Activated CD4-positive, alpha-beta memory T cell treated with anti-CD3 and anti-CD28 coated beads for 36 hours (primary cell): ENCODE measurements at regions not wholly inside any gene's neighbourhood (a gene's known extent, or its start where the extent isn't known, plus 50 kb on each side); places are given as distances from the start of the nearest gene placed in this dataset.
"Not testable (repeated sequence)": the region's sequence is repeated elsewhere in the genome, so short reads cannot be mapped to it uniquely, and the experiment has no call there.

Experiments used
- CTCF ChIA-PET: fragments of 350-600 bp; sonication (Branson Sonifier 250); formaldehyde crosslinking; loops from one replicate; lab custom pipeline; 2021; ENCODE audit warnings: antibody characterized with exemption, inconsistent platforms; lab: Charles Lee
- POLR2A ChIA-PET: fragments of 350-600 bp; sonication (Branson Sonifier 250); formaldehyde crosslinking; loops from one replicate; lab custom pipeline; 2021; ENCODE audit warnings: antibody characterized with exemption; lab: Charles Lee
- DNase-seq: peaks from one replicate; pipeline ENCODE4 v3.0.0-alpha.2; 2020
- H3K27ac Mint-ChIP-seq: one replicate; pipeline ENCODE4 v1.8.0; 2021; ENCODE audit warnings: mixed read lengths
- H3K27me3 Mint-ChIP-seq: one replicate; pipeline ENCODE4 v1.8.0; 2021; ENCODE audit warnings: mixed read lengths
- H3K36me3 Mint-ChIP-seq: one replicate; pipeline ENCODE4 v1.8.0; 2021; ENCODE audit warnings: mixed read lengths
- H3K4me1 Mint-ChIP-seq: one replicate; pipeline ENCODE4 v1.8.0; 2021; ENCODE audit warnings: low read depth, mixed read lengths
- H3K4me3 Mint-ChIP-seq: one replicate; pipeline ENCODE4 v1.8.0; 2021; ENCODE audit warnings: mild to moderate bottlenecking, mixed read lengths
- H3K9me3 Mint-ChIP-seq: one replicate; pipeline ENCODE4 v1.8.0; 2021; ENCODE audit warnings: mixed read lengths
- intact Hi-C: fragments of 100-400 bp; cut with micrococcal nuclease; formaldehyde crosslinking; loops from one replicate; pipeline ENCODE4 v1.15.1; 2023

- H3K9me3 Mint-ChIP-seq: peaks cover 2% of the 10 kb centered on the region
- intact Hi-C loops: no loop called here
- ChIA-PET POLR2A (no interaction called here), CTCF (no interaction called here)
- no peaks in the 10 kb centered on the region for H3K4me1 Mint-ChIP-seq
- no peaks in the 10 kb centered on the region for H3K36me3 Mint-ChIP-seq
- no peaks in the 10 kb centered on the region for H3K27me3 Mint-ChIP-seq
- no peak overlapping the region for H3K27ac Mint-ChIP-seq
- no peak overlapping the region for H3K4me3 Mint-ChIP-seq
- DNase-seq: no peak
Measured at GRCh38 chr6:84569882-84570281, 194.5 kb downstream of the TBX18 start.

- intact Hi-C loops: no loop called here
- H3K27me3 Mint-ChIP-seq: no peaks in the 10 kb centered on the region
- H3K4me3 Mint-ChIP-seq: no peak overlapping the region
- no peaks in the 10 kb centered on the region for H3K4me1 Mint-ChIP-seq
- no peaks in the 10 kb centered on the region for H3K36me3 Mint-ChIP-seq
- CTCF ChIA-PET: no interaction called here
- POLR2A ChIA-PET: no interaction called here
- H3K27ac Mint-ChIP-seq: no peak overlapping the region
- H3K9me3 Mint-ChIP-seq: peaks cover 2% of the 10 kb centered on the region
- no peak for DNase-seq
Measured at GRCh38 chr6:84568971-84569370, 195.4 kb downstream of the TBX18 start.

- POLR2A ChIA-PET, DNase-seq, H3K27ac Mint-ChIP-seq, H3K4me1 Mint-ChIP-seq, H3K36me3 Mint-ChIP-seq, H3K4me3 Mint-ChIP-seq, intact Hi-C loops, H3K9me3 Mint-ChIP-seq, CTCF ChIA-PET, H3K27me3 Mint-ChIP-seq: not testable (repeated sequence)
Measured at GRCh38 chr6:84565718-84566117, 198.7 kb downstream of the TBX18 start.

- ChIA-PET POLR2A (no interaction called here), CTCF (no interaction called here)
- Mint-ChIP-seq H3K9me3 (peaks cover 8% of the 10 kb centered on the region), H3K27ac (no peak overlapping the region), H3K4me1 (no peaks in the 10 kb centered on the region), H3K27me3 (no peaks in the 10 kb centered on the region), H3K36me3 (no peaks in the 10 kb centered on the region), H3K4me3 (no peak overlapping the region)
- intact Hi-C loops: no loop called here
- no peak for DNase-seq
Measured at GRCh38 chr6:84560436-84561390, 203.7 kb downstream of the TBX18 start.

- Mint-ChIP-seq H3K27ac (no peak overlapping the region), H3K27me3 (no peaks in the 10 kb centered on the region), H3K4me1 (no peaks in the 10 kb centered on the region), H3K36me3 (no peaks in the 10 kb centered on the region), H3K9me3 (peaks cover 5% of the 10 kb centered on the region), H3K4me3 (no peak overlapping the region)
- ChIA-PET POLR2A (no interaction called here), CTCF (no interaction called here)
- no peak for DNase-seq
- intact Hi-C loops: no loop called here
Measured at GRCh38 chr6:84556541-84557335, 207.7 kb downstream of the TBX18 start.

- Mint-ChIP-seq H3K9me3 (peaks cover 3% of the 10 kb centered on the region), H3K36me3 (no peaks in the 10 kb centered on the region), H3K27ac (no peak overlapping the region), H3K4me1 (no peaks in the 10 kb centered on the region), H3K27me3 (no peaks in the 10 kb centered on the region), H3K4me3 (no peak overlapping the region)
- intact Hi-C loops: no loop called here
- ChIA-PET CTCF (no interaction called here), POLR2A (no interaction called here)
- no peak for DNase-seq
Measured at GRCh38 chr6:84554706-84555105, 209.7 kb downstream of the TBX18 start.

GRCh38 chr6:84554074-84554473, 210.3 kb downstream of the TBX18 start:
- ChIA-PET CTCF (no interaction called here), POLR2A (no interaction called here)
- intact Hi-C loops: no loop called here
- DNase-seq: no peak
- Mint-ChIP-seq H3K4me3 (no peak overlapping the region), H3K9me3 (peaks cover 3% of the 10 kb centered on the region), H3K27me3 (no peaks in the 10 kb centered on the region), H3K27ac (no peak overlapping the region), H3K4me1 (no peaks in the 10 kb centered on the region), H3K36me3 (no peaks in the 10 kb centered on the region)

GRCh38 chr6:84553527-84553926, 210.9 kb downstream of the TBX18 start:
- no peaks in the 10 kb centered on the region for H3K36me3 Mint-ChIP-seq
- ChIA-PET CTCF (no interaction called here), POLR2A (no interaction called here)
- H3K27ac Mint-ChIP-seq: no peak overlapping the region
- DNase-seq: no peak
- no peak overlapping the region for H3K4me3 Mint-ChIP-seq
- intact Hi-C loops: no loop called here
- H3K9me3 Mint-ChIP-seq: peaks cover under 1% of the 10 kb centered on the region
- H3K27me3 Mint-ChIP-seq: no peaks in the 10 kb centered on the region
- no peaks in the 10 kb centered on the region for H3K4me1 Mint-ChIP-seq

GRCh38 chr6:84551797-84552196, 212.6 kb downstream of the TBX18 start:
- ChIA-PET CTCF (no interaction called here), POLR2A (no interaction called here)
- H3K4me1 Mint-ChIP-seq: no peaks in the 10 kb centered on the region
- intact Hi-C loops: no loop called here
- H3K27me3 Mint-ChIP-seq: no peaks in the 10 kb centered on the region
- no peak for DNase-seq
- no peaks in the 10 kb centered on the region for H3K9me3 Mint-ChIP-seq
- H3K4me3 Mint-ChIP-seq: no peak overlapping the region
- H3K36me3 Mint-ChIP-seq: no peaks in the 10 kb centered on the region
- no peak overlapping the region for H3K27ac Mint-ChIP-seq

- Mint-ChIP-seq H3K27me3 (no peaks in the 10 kb centered on the region), H3K4me3 (no peak overlapping the region), H3K27ac (no peak overlapping the region), H3K9me3 (no peaks in the 10 kb centered on the region), H3K36me3 (no peaks in the 10 kb centered on the region), H3K4me1 (no peaks in the 10 kb centered on the region)
- ChIA-PET POLR2A (no interaction called here), CTCF (no interaction called here)
- DNase-seq: no peak
- intact Hi-C loops: no loop called here
Measured at GRCh38 chr6:84549917-84550316, 214.5 kb downstream of the TBX18 start.

GRCh38 chr6:84547341-84547801, 217.0 kb downstream of the TBX18 start:
- intact Hi-C loops: no loop called here
- CTCF ChIA-PET: no interaction called here
- Mint-ChIP-seq H3K9me3 (peaks cover 11% of the 10 kb centered on the region), H3K36me3 (no peaks in the 10 kb centered on the region), H3K4me3 (no peak overlapping the region), H3K27ac (no peak overlapping the region), H3K27me3 (no peaks in the 10 kb centered on the region), H3K4me1 (no peaks in the 10 kb centered on the region)
- POLR2A ChIA-PET: no interaction called here
- no peak for DNase-seq

GRCh38 chr6:84546427-84546914, 217.9 kb downstream of the TBX18 start:
- peaks cover 15% of the 10 kb centered on the region for H3K9me3 Mint-ChIP-seq
- H3K4me3 Mint-ChIP-seq: no peak overlapping the region
- no peaks in the 10 kb centered on the region for H3K4me1 Mint-ChIP-seq
- DNase-seq: no peak
- H3K36me3 Mint-ChIP-seq: no peaks in the 10 kb centered on the region
- CTCF ChIA-PET: no interaction called here
- H3K27ac Mint-ChIP-seq: no peak overlapping the region
- no peaks in the 10 kb centered on the region for H3K27me3 Mint-ChIP-seq
- intact Hi-C loops: no loop called here
- POLR2A ChIA-PET: no interaction called here
